PC-9 (cell line): ENCODE measurements at regions not wholly inside any gene's neighbourhood (a gene's known extent, or its start where the extent isn't known, plus 50 kb on each side); places are given as distances from the start of the nearest gene placed in this dataset.

Experiments
- BruUV-seq: library from RNA; stranded (reverse); fragments of 400-500 nt; replicated peaks from 2 replicates; lab custom pipeline; 2021; lab: Mats Ljungman, UMichigan
- CTCF ChIA-PET: fragments of 300-600 bp; sonication (Branson Sonifier 250); formaldehyde crosslinking; loops from one replicate; lab custom pipeline; 2022; ENCODE audit warnings: antibody characterized with exemption; lab: Charles Lee
- POLR2A ChIA-PET: fragments of 300-600 bp; sonication (Branson Sonifier 250); formaldehyde crosslinking; loops from one replicate; lab custom pipeline; 2022; ENCODE audit warnings: antibody characterized with exemption; ENCODE audit not compliant: unreplicated experiment; lab: Charles Lee
- DNase-seq, 2 experiments: peaks; one replicate each; pipeline versions ENCODE4 v3.0.0 to v3.0.0-alpha.2; 2015 to 2022; ENCODE audit warnings: mixed read lengths in 1 of 2
- H2AFZ ChIP-seq: fragments of 200-600 bp; sonication (generic); 2 replicates; pipeline ENCODE4 v1.8.1; 2017; ENCODE audit warnings: antibody characterized with exemption
- H3F3A ChIP-seq: fragments of 200-600 bp; sonication (generic); 2 replicates; pipeline ENCODE4 v1.8.1; 2017; ENCODE audit warnings: antibody characterized with exemption, mild to moderate bottlenecking, low read depth; ENCODE audit not compliant: insufficient read depth
- H3K27ac ChIP-seq: fragments of 200-600 bp; sonication (generic); 2 replicates; pipeline ENCODE4 v1.6.1; 2016; ENCODE audit warnings: mixed run types
- H3K27me3 ChIP-seq: fragments of 200-600 bp; sonication (generic); 2 replicates; pipeline ENCODE4 v1.6.1; 2016; ENCODE audit warnings: low read depth, mixed run types; ENCODE audit not compliant: insufficient read depth
- H3K36me3 ChIP-seq: fragments of 200-600 bp; sonication (generic); 2 replicates; pipeline ENCODE4 v1.6.1; 2016; ENCODE audit warnings: low read depth, mixed run types
- H3K4me1 ChIP-seq: fragments of 200-600 bp; sonication (generic); replicated peaks from 2 replicates; pipeline ENCODE4 v1.6.1; 2016; ENCODE audit warnings: mixed run types; ENCODE audit not compliant: insufficient read depth
- H3K4me2 ChIP-seq: fragments of 200-600 bp; sonication (generic); 2 replicates; pipeline ENCODE4 v1.6.1; 2017; ENCODE audit warnings: mixed run types
- H3K4me3 ChIP-seq: fragments of 200-600 bp; sonication (generic); 2 replicates; pipeline ENCODE4 v1.6.1; 2016; ENCODE audit warnings: mixed run types
- H3K79me2 ChIP-seq: fragments of 200-600 bp; sonication (generic); 2 replicates; pipeline ENCODE4 v1.6.1; 2017; ENCODE audit warnings: low read depth, mixed run types
- H3K9me2 ChIP-seq: fragments of 200-600 bp; sonication (generic); 2 replicates; pipeline ENCODE4 v1.8.1; 2017; ENCODE audit warnings: mild to moderate bottlenecking; ENCODE audit not compliant: insufficient read depth
- H3K9me3 ChIP-seq: fragments of 200-600 bp; sonication (generic); 2 replicates; pipeline ENCODE4 v1.8.1; 2016; ENCODE audit warnings: low read depth; ENCODE audit not compliant: insufficient read depth
- H4K20me1 ChIP-seq: fragments of 200-600 bp; sonication (generic); 2 replicates; pipeline ENCODE4 v1.8.1; 2017; ENCODE audit not compliant: insufficient read depth
- CTCF ChIP-seq: fragments of 200-600 bp; sonication (generic); conservative IDR thresholded peaks from 2 replicates; pipeline ENCODE4 v1.6.1; 2017; ENCODE audit warnings: mixed run types, antibody characterized with exemption, mild to moderate bottlenecking, moderate library complexity
- EZH2 ChIP-seq: fragments of 200-600 bp; sonication (generic); IDR thresholded peaks from 2 replicates; pipeline ENCODE4 v1.8.0; 2017; ENCODE audit warnings: antibody characterized with exemption, low read depth
- intact Hi-C: fragments of 100-400 bp; cut with micrococcal nuclease; formaldehyde crosslinking; loops from one replicate; pipeline ENCODE4 v1.10.0; 2022; ENCODE audit not compliant: unreplicated experiment

DNA sequence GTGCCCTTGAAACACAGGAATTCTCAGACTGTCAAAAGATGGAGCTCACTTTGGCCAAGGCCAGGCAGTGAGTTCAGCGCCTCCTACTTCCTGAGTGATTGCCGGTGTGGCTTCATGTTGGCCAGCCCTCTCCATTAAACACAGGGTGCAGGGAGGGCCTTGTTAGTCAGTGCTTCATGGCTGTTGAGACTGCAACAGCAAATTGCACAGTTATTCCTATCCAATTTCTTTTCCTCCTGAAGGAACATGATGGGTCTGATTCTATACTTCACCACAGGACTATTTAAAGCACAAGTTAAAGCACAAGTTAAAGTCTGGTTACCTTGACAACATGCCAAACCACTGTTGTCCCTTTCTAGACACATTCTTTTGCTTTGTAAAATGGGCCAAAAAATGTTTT is 156.6 kb downstream of the SIPA1L2 start:
- no peaks in the 10 kb centered on the region for H3K36me3 ChIP-seq
- ChIA-PET CTCF (no interaction called here), POLR2A (no interaction called here)

DNA sequence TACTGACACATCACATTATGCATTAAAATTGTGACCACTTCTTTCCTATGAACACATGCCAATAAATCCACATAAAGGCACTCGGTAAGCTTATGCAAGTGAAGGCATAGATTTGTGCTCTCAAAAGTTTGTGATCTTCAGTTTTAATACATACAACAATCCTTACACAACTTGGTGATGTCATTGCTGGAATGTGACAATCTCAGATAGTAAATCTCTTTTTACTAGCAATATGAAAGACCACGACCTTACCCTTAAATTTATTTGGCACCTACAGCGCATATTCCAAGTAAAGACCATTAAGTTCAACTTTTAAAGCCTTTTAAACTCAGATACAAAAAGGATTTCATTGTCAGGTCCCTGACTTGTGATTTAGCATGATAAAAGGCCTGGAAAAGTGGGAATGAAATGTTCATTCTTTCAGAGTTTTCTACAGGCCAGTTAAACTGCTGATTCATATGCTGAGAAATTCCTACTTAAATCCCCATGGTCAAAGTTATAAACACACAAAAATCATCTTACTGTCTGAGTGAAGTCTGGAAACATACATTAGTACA is 157.4 kb downstream of the SIPA1L2 start:
- no TSS peak for BruUV-seq
- no peaks in the 10 kb centered on the region for H3K9me2 ChIP-seq
- H3K4me3 ChIP-seq = no peak overlapping the region
- H3K36me3 ChIP-seq = no peaks in the 10 kb centered on the region
- no peaks in the 10 kb centered on the region for H3K27me3 ChIP-seq
- H2AFZ ChIP-seq = no peak overlapping the region
- intact Hi-C loops = no loop called here
- no peaks in the 10 kb centered on the region for H3K79me2 ChIP-seq
- H3K27ac ChIP-seq = no peak overlapping the region
- no peak overlapping the region for H3K4me2 ChIP-seq
- ChIA-PET CTCF (no interaction called here), POLR2A (no interaction called here)
- peaks cover 5% of the 10 kb centered on the region; the same call in 1 of the 2 replicates for H3F3A ChIP-seq
- peaks cover 6% of the 10 kb centered on the region for H3K4me1 ChIP-seq
- no peak for DNase-seq
- TF ChIP-seq EZH2 (no peak), CTCF (no peak)
- no peaks in the 10 kb centered on the region for H4K20me1 ChIP-seq
- H3K9me3 ChIP-seq = no peaks in the 10 kb centered on the region

More for the DNA sequence above, 156.6 kb downstream of the SIPA1L2 start:
- no peak overlapping the region for H2AFZ ChIP-seq
- TF ChIP-seq EZH2 = no peak
- no peak for TF ChIP-seq CTCF
- no peaks in the 10 kb centered on the region for H3K9me3 ChIP-seq
- H3K4me1 ChIP-seq = peaks cover 12% of the 10 kb centered on the region
- BruUV-seq = no TSS peak
- H4K20me1 ChIP-seq = no peaks in the 10 kb centered on the region
- H3K4me3 ChIP-seq = no peak overlapping the region
- H3K27me3 ChIP-seq = no peaks in the 10 kb centered on the region
- H3K9me2 ChIP-seq = no peaks in the 10 kb centered on the region
- peaks cover 10% of the 10 kb centered on the region; the same call in 1 of the 2 replicates for H3F3A ChIP-seq
- H3K4me2 ChIP-seq = no peak overlapping the region
- intact Hi-C loops = no loop called here
- no peak for DNase-seq
- no peak overlapping the region for H3K27ac ChIP-seq
- H3K79me2 ChIP-seq = no peaks in the 10 kb centered on the region

DNA sequence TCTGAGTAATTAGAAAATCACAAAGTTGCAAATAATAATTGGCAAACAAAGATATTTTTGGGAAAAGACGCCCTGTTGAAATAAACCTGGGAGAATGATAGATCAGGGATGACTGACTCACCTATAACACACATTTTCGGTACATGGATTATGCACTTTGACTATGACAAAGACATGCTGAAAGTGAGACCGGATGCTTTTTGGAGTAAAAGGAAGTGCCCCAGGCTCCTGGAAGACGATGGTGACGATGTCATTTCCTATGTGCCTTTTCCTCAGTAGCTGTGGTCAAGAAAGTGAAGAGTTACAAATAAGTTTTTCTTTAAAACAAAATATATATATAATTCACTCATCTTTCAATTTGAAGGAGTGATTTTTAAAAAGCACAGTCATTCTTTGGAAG is 158.7 kb downstream of the SIPA1L2 start:
- intact Hi-C loops = no loop called here
- Histone ChIP-seq H3K36me3 (no peaks in the 10 kb centered on the region), H3K4me2 (no peak overlapping the region), H4K20me1 (no peaks in the 10 kb centered on the region), H3K4me3 (no peak overlapping the region), H3F3A (no peaks in the 10 kb centered on the region), H3K79me2 (no peaks in the 10 kb centered on the region), H3K27ac (no peak overlapping the region), H2AFZ (no peak overlapping the region), H3K4me1 (no peaks in the 10 kb centered on the region), H3K9me3 (no peaks in the 10 kb centered on the region), H3K9me2 (no peaks in the 10 kb centered on the region), H3K27me3 (no peaks in the 10 kb centered on the region)
- CTCF ChIA-PET = no interaction called here
- POLR2A ChIA-PET = interaction anchor here (0.7 kb wide), 1 partner anchor 689 kb away, joined by 9 read pairs; no protein-coding TSS in a partner anchor
- no TSS peak for BruUV-seq
- no peak for TF ChIP-seq EZH2
- TF ChIP-seq CTCF = no peak
- DNase-seq = no peak
